Neural cell (in vitro differentiated cells): ENCODE measurements at regions not wholly inside any gene's neighbourhood (a gene's known extent, or its start where the extent isn't known, plus 50 kb on each side); places are given as distances from the start of the nearest gene placed in this dataset.

Experiments used
- H2AFZ ChIP-seq: fragments of 200-600, 300-800 bp; sonication (generic), shearing (Covaris generic); 2 replicates; pipeline ENCODE4 v1.6.0; 2014; ENCODE audit warnings: low read depth, mild to moderate bottlenecking, antibody characterized with exemption, low read length, moderate library complexity
- H3F3A ChIP-seq: fragments of 200-600 bp; shearing (Covaris generic); 2 replicates; pipeline ENCODE4 v1.6.1; 2016; ENCODE audit warnings: mild to moderate bottlenecking, moderate library complexity, mixed read lengths, antibody characterized with exemption, low read length; ENCODE audit not compliant: insufficient read depth, poor library complexity, severe bottlenecking
- H3K27ac ChIP-seq: fragments of 200-600, 300-800 bp; sonication (generic), shearing (Covaris generic); 2 replicates; pipeline ENCODE4 v1.5.1; 2014; ENCODE audit warnings: mild to moderate bottlenecking, low read length, moderate library complexity
- H3K27me3 ChIP-seq: fragments of 300-800, 200-600 bp; sonication (generic), shearing (Covaris generic); 2 replicates; pipeline ENCODE4 v1.6.0; 2014; ENCODE audit warnings: mild to moderate bottlenecking, low read depth, low read length, moderate library complexity; ENCODE audit not compliant: insufficient read depth
- H3K36me3 ChIP-seq: fragments of 300-800, 200-600 bp; sonication (generic), shearing (Covaris generic); 2 replicates; pipeline ENCODE4 v1.5.1; 2014; ENCODE audit warnings: mild to moderate bottlenecking, antibody characterized with exemption, low read length, moderate library complexity; ENCODE audit not compliant: insufficient read depth
- H3K4me2 ChIP-seq: fragments of 300-800, 200-600 bp; sonication (generic), shearing (Covaris generic); 2 replicates; pipeline ENCODE4 v1.6.0; 2014; ENCODE audit warnings: mild to moderate bottlenecking, low read length
- H3K4me3 ChIP-seq: fragments of 300-800, 200-600 bp; sonication (generic), shearing (Covaris generic); 2 replicates; pipeline ENCODE4 v1.5.1; 2014; ENCODE audit warnings: mild to moderate bottlenecking, low read length, moderate library complexity
- H3K79me2 ChIP-seq: fragments of 200-600 bp; shearing (Covaris generic); replicated peaks from 2 replicates; pipeline ENCODE4 v1.6.0; 2014; ENCODE audit warnings: mild to moderate bottlenecking, low read length, moderate library complexity; ENCODE audit not compliant: insufficient read depth
- H3K9ac ChIP-seq: fragments of 300-800, 200-600 bp; sonication (generic), shearing (Covaris generic); 2 replicates; pipeline ENCODE4 v1.6.1; 2016; ENCODE audit warnings: mild to moderate bottlenecking, low read length, mixed read lengths
- H3K9me2 ChIP-seq: fragments of 200-600 bp; shearing (Covaris generic); 2 replicates; pipeline ENCODE4 v1.6.1; 2016; ENCODE audit warnings: mild to moderate bottlenecking, low read length, mixed read lengths; ENCODE audit not compliant: insufficient read depth
- H3K9me3 ChIP-seq: fragments of 200-600, 300-800 bp; sonication (generic), shearing (Covaris generic); 2 replicates; pipeline ENCODE4 v1.6.1; 2016; ENCODE audit warnings: mild to moderate bottlenecking, mixed run types, low read length, moderate library complexity, mixed read lengths
- H4K20me1 ChIP-seq: fragments of 200-600 bp; shearing (Covaris generic); 2 replicates; pipeline ENCODE4 v1.6.1; 2016; ENCODE audit warnings: mild to moderate bottlenecking, mixed run types; ENCODE audit not compliant: insufficient read depth
- EP300 ChIP-seq: fragments of 450-650 bp; conservative IDR thresholded peaks from 2 replicates; pipeline ENCODE4 v1.6.1; 2014; ENCODE audit warnings: antibody characterized with exemption, mild to moderate bottlenecking, moderate library complexity; ENCODE audit not compliant: poor library complexity, severe bottlenecking
- EZH2 ChIP-seq: fragments of 200-600, 300-800 bp; shearing (Covaris generic), sonication (generic); IDR thresholded peaks from 2 replicates; pipeline ENCODE4 v1.6.1; 2014; ENCODE audit warnings: antibody characterized with exemption, low read length, borderline replicate concordance, mild to moderate bottlenecking; ENCODE audit not compliant: insufficient read depth, poor library complexity, severe bottlenecking
- MXI1 ChIP-seq: fragments of 450-650 bp; conservative IDR thresholded peaks from 2 replicates; pipeline ENCODE4 v1.6.1; 2014; ENCODE audit warnings: antibody characterized with exemption, mild to moderate bottlenecking; ENCODE audit not compliant: poor library complexity, severe bottlenecking
- POLR2AphosphoS5 ChIP-seq: IDR thresholded peaks from 2 replicates; pipeline ENCODE4 v1.6.1; 2012
- RAD21 ChIP-seq: fragments of 450-650 bp; conservative IDR thresholded peaks from 2 replicates; pipeline ENCODE4 v1.6.1; 2014; ENCODE audit warnings: antibody characterized with exemption, mild to moderate bottlenecking, moderate library complexity
- SMC3 ChIP-seq: fragments of 450-650 bp; conservative IDR thresholded peaks from 2 replicates; pipeline ENCODE4 v1.6.1; 2014; ENCODE audit warnings: antibody characterized with exemption, mild to moderate bottlenecking, moderate library complexity; ENCODE audit not compliant: poor library complexity
- TAF1 ChIP-seq: IDR thresholded peaks from 2 replicates; pipeline ENCODE4 v1.6.1; 2012; ENCODE audit warnings: low read depth
- TF ChIP-seq, protein P1 (sequence below): fragments of 450-650 bp; IDR thresholded peaks from 2 replicates; pipeline ENCODE4 v1.5.1; 2014; ENCODE audit warnings: antibody characterized with exemption, mild to moderate bottlenecking, moderate library complexity; ENCODE audit not compliant: poor library complexity, severe bottlenecking
- TF ChIP-seq, protein P2 (sequence below): IDR thresholded peaks from 2 replicates; pipeline ENCODE4 v1.6.1; 2012; ENCODE audit warnings: borderline replicate concordance

DNA sequence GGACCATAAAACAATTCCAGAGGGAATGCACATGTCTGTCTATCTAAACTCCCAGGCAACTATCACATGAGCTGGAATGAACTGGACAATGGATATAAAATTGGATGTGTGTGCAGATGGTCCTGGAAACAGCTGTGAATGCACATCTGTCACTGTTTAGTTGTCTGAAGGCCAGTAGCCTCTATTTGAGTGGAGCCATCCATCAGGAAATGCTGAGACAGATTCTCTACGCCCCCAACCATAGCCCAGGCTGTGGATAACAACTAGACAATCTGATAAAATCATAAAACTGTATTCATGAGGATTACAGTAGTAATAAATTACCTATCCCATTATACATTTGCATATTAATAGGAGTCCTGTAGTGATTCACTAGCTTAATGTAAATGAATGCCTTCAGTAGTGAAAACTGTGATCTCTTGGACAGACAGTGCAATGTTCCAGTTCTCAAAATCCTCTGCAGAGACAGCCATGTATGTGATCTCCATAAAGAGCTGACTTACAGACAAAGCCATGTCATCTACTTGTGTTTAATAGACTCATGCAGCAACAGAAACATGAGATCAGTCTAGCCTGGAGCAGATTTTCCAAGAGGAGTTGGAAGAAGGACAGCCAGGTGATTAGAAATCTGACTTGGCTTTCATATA is 907.6 kb downstream of the KCNMA1 start (continued):
- TF ChIP-seq, protein P1, sequence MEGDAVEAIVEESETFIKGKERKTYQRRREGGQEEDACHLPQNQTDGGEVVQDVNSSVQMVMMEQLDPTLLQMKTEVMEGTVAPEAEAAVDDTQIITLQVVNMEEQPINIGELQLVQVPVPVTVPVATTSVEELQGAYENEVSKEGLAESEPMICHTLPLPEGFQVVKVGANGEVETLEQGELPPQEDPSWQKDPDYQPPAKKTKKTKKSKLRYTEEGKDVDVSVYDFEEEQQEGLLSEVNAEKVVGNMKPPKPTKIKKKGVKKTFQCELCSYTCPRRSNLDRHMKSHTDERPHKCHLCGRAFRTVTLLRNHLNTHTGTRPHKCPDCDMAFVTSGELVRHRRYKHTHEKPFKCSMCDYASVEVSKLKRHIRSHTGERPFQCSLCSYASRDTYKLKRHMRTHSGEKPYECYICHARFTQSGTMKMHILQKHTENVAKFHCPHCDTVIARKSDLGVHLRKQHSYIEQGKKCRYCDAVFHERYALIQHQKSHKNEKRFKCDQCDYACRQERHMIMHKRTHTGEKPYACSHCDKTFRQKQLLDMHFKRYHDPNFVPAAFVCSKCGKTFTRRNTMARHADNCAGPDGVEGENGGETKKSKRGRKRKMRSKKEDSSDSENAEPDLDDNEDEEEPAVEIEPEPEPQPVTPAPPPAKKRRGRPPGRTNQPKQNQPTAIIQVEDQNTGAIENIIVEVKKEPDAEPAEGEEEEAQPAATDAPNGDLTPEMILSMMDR: no peak
- no peak for TF ChIP-seq MXI1

DNA sequence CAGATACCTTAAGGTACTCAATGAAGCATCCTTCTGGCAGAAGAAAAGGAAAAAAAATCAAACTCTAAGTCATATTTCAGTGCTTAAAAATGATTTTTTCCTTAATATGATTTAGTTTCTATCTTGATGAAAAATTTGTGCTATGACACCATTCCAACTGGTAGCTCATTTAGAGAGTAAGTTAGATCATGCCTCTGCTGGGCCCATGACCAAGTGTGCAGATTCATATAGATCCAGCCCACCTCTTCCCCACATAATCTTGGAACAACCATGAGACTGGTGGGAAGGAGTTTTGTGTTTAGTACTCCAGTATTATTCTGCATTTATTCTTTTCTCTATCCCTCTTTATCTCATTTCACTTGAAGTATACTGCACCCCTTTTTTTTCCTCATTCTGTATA is 908.3 kb downstream of the KCNMA1 start:
- Histone ChIP-seq H3K36me3 (no peaks in the 10 kb centered on the region), H3K9ac (no peak overlapping the region), H3K4me3 (no peak overlapping the region), H3K27me3 (peaks cover 17% of the 10 kb centered on the region), H3K27ac (no peak overlapping the region), H3F3A (no peaks in the 10 kb centered on the region), H3K4me2 (no peak overlapping the region), H3K9me2 (no peaks in the 10 kb centered on the region), H4K20me1 (no peaks in the 10 kb centered on the region), H3K79me2 (no peaks in the 10 kb centered on the region), H3K9me3 (no peaks in the 10 kb centered on the region), H2AFZ (no peak overlapping the region)
- TF ChIP-seq RAD21 (no peak), MXI1 (no peak), TAF1 (no peak)
- TF ChIP-seq, protein P2, sequence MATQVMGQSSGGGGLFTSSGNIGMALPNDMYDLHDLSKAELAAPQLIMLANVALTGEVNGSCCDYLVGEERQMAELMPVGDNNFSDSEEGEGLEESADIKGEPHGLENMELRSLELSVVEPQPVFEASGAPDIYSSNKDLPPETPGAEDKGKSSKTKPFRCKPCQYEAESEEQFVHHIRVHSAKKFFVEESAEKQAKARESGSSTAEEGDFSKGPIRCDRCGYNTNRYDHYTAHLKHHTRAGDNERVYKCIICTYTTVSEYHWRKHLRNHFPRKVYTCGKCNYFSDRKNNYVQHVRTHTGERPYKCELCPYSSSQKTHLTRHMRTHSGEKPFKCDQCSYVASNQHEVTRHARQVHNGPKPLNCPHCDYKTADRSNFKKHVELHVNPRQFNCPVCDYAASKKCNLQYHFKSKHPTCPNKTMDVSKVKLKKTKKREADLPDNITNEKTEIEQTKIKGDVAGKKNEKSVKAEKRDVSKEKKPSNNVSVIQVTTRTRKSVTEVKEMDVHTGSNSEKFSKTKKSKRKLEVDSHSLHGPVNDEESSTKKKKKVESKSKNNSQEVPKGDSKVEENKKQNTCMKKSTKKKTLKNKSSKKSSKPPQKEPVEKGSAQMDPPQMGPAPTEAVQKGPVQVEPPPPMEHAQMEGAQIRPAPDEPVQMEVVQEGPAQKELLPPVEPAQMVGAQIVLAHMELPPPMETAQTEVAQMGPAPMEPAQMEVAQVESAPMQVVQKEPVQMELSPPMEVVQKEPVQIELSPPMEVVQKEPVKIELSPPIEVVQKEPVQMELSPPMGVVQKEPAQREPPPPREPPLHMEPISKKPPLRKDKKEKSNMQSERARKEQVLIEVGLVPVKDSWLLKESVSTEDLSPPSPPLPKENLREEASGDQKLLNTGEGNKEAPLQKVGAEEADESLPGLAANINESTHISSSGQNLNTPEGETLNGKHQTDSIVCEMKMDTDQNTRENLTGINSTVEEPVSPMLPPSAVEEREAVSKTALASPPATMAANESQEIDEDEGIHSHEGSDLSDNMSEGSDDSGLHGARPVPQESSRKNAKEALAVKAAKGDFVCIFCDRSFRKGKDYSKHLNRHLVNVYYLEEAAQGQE: no peak

DNA sequence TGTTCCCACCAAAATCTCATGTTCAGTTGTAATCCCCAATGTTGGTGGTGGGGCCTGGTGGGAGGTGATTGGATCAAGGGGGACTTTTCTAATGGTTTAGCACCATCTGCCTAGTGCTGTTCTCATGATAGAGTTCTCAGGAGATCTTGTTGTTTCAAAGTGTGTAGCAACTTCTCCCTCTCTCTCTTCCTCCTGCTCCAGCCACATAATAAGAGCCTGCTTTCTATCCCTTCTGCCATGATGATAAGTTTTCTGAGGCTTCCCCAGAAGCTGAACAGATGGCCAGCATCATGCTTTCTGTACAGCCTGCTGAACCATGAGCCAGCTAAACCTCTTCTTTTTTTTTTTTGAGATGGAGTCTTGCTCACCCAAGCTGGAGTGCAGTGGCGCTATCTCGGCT is 910.6 kb downstream of the KCNMA1 start:
- Histone ChIP-seq H3K27me3 (peaks cover 2% of the 10 kb centered on the region), H3K4me2 (no peak overlapping the region)
- TF ChIP-seq EZH2 (no peak), RAD21 (no peak), SMC3 (no peak), MXI1 (no peak), TAF1 (no peak), POLR2AphosphoS5 (no peak), EP300 (no peak)
- TF ChIP-seq, protein P1: no peak
- TF ChIP-seq, protein P2: no peak

More for the DNA sequence above, 910.6 kb downstream of the KCNMA1 start:
- no peaks in the 10 kb centered on the region for H3K36me3 ChIP-seq
- no peak overlapping the region for H3K4me3 ChIP-seq
- H3K27ac ChIP-seq: no peak overlapping the region
- H3F3A ChIP-seq: peaks cover 10% of the 10 kb centered on the region
- no peaks in the 10 kb centered on the region for H3K9me3 ChIP-seq
- H3K9me2 ChIP-seq: no peaks in the 10 kb centered on the region
- H2AFZ ChIP-seq: no peak overlapping the region
- H3K79me2 ChIP-seq: no peaks in the 10 kb centered on the region
- H4K20me1 ChIP-seq: no peaks in the 10 kb centered on the region
- no peak overlapping the region for H3K9ac ChIP-seq
